ENCODE measurements at regions not wholly inside any gene's neighbourhood (a gene's known extent, or its start where the extent isn't known, plus 50 kb on each side); places are given as distances from the start of the nearest gene placed in this dataset.
"Not testable (repeated sequence)": the region's sequence is repeated elsewhere in the genome, so short reads cannot be mapped to it uniquely, and the experiment has no call there.

- no peak for TF ChIP-seq CTCF (IDR thresholded peaks at IDR 0.05; ENCODE audit: low read depth, low read length, missing control alignments)
- DNase-seq (ENCODE audit: low read depth): no peak
- no peak overlapping the region for H3K4me3 ChIP-seq (ENCODE audit: low read depth, low read length)
These were observed 80.2 kb upstream of the PIM1 start for GRCh38 chr6:37089783-37090182.

- not testable (repeated sequence) for DNase-seq (ENCODE audit: low read depth); H3K4me3 ChIP-seq (ENCODE audit: low read depth, low read length)
These were observed 78.8 kb upstream of the PIM1 start for GRCh38 chr6:37091104-37091503.

DNA sequence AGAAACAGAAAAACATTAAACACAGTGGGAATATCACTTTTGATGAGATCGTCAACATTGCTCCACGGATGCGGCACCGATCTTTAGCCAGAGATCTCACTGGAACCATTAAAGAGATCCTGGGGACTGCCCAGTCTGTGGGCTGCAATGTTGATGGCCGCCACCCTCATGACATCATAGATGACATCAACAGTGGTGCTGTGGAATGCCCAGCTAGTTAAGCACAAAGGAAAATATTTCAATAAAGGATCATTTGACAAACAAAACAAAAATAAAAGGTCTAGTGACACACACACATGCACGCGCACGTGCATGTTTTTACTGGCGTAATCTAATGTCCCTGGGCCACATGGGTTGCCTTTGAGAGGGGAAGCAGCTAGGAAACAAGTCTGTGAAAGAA, 78.4 kb upstream of the PIM1 start:
- H3K4me3 ChIP-seq (ENCODE audit: low read depth, low read length); DNase-seq (ENCODE audit: low read depth): not testable (repeated sequence)

- TF ChIP-seq CTCF (IDR thresholded peaks at IDR 0.05; ENCODE audit: low read depth, low read length, missing control alignments): no peak
- no peak for DNase-seq (ENCODE audit: low read depth)
- H3K4me3 ChIP-seq (ENCODE audit: low read depth, low read length): no peak overlapping the region
These were observed 76.8 kb upstream of the PIM1 start for GRCh38 chr6:37092923-37093727.

DNA sequence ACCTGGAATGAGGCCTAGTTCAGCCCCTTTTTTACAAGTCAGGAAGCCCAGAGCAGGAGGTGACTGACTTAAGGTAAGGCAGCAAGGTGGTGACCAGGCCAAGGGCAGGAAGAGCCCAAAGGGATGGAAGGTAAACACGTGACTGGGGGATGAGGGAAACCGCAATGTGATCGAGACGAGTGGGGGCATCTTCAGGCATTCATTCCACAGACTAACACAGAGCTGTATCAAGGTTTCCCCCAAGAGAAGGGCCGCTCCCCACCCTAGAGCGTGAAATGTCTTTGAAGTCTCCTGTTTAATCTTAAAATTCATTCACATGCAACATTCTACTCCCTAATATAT, 76.3 kb upstream of the PIM1 start:
- DNase-seq (ENCODE audit: low read depth): no peak
- H3K4me3 ChIP-seq (ENCODE audit: low read depth, low read length): no peak overlapping the region
- TF ChIP-seq CTCF (IDR thresholded peaks at IDR 0.05; ENCODE audit: low read depth, low read length, missing control alignments): no peak

GRCh38 chr6:37095997-37096396, 74.0 kb upstream of the PIM1 start:
- no peak for TF ChIP-seq CTCF (IDR thresholded peaks at IDR 0.05; ENCODE audit: low read depth, low read length, missing control alignments)
- H3K4me3 ChIP-seq (ENCODE audit: low read depth, low read length): no peak overlapping the region
- DNase-seq (ENCODE audit: low read depth): no peak

GRCh38 chr6:37097335-37097734, 72.6 kb upstream of the PIM1 start:
- no peak for DNase-seq (ENCODE audit: low read depth)
- no peak for TF ChIP-seq CTCF (IDR thresholded peaks at IDR 0.05; ENCODE audit: low read depth, low read length, missing control alignments)
- no peak overlapping the region for H3K4me3 ChIP-seq (ENCODE audit: low read depth, low read length)

DNA sequence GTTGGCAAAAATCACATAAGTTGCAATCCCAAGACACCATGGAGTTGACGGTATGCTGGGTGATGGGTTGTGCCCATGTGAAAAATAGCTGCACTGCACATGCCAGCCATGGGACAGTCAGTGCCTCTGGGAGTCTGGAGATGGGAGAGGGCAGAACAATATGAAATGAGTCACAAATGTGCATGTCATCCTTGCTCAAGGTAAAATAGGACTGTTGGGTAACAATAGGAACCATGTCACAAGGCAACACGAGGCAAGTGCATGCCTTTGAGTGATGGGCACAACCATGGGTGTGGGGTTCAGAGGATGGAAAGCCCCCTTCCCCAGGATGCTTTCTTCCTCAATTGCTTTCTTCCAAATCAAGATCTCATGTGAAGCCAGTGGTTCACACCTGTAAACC, 70.5 kb upstream of the PIM1 start:
- TF ChIP-seq CTCF (IDR thresholded peaks at IDR 0.05; ENCODE audit: low read depth, low read length, missing control alignments): no peak
- H3K4me3 ChIP-seq (ENCODE audit: low read depth, low read length): no peak overlapping the region
- DNase-seq (ENCODE audit: low read depth): no peak
